Panc1 (cell line): ENCODE measurements at regions not wholly inside any gene's neighbourhood (a gene's known extent, or its start where the extent isn't known, plus 50 kb on each side); places are given as distances from the start of the nearest gene placed in this dataset.

ENCODE experiments used
- SIN3A ChIP-seq: IDR thresholded peaks from 2 replicates; pipeline ENCODE4 v1.6.1; 2012; ENCODE audit warnings: low read depth, mild to moderate bottlenecking, low read length, moderate library complexity, borderline replicate concordance; ENCODE audit not compliant: insufficient read depth
- TCF7L2 ChIP-seq: IDR thresholded peaks from 2 replicates; pipeline ENCODE4 v1.6.1; 2011; ENCODE audit warnings: mild to moderate bottlenecking, low read depth, low read length, inconsistent platforms
- TF ChIP-seq, protein P1 (sequence below): fragments of 450-650 bp; IDR thresholded peaks from 2 replicates; pipeline ENCODE4 v1.5.1; 2017; ENCODE audit warnings: mild to moderate bottlenecking

- TF ChIP-seq SIN3A (no peak), TCF7L2 (no peak)
- TF ChIP-seq, protein P1, sequence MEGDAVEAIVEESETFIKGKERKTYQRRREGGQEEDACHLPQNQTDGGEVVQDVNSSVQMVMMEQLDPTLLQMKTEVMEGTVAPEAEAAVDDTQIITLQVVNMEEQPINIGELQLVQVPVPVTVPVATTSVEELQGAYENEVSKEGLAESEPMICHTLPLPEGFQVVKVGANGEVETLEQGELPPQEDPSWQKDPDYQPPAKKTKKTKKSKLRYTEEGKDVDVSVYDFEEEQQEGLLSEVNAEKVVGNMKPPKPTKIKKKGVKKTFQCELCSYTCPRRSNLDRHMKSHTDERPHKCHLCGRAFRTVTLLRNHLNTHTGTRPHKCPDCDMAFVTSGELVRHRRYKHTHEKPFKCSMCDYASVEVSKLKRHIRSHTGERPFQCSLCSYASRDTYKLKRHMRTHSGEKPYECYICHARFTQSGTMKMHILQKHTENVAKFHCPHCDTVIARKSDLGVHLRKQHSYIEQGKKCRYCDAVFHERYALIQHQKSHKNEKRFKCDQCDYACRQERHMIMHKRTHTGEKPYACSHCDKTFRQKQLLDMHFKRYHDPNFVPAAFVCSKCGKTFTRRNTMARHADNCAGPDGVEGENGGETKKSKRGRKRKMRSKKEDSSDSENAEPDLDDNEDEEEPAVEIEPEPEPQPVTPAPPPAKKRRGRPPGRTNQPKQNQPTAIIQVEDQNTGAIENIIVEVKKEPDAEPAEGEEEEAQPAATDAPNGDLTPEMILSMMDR, result no peak
Observed at GRCh38 chr13:71028884-71029283, 838.1 kb downstream of the DACH1 start.
